Coronary artery (tissue), 2 donors: ENCODE measurements at regions not wholly inside any gene's neighbourhood (a gene's known extent, or its start where the extent isn't known, plus 50 kb on each side); places are given as distances from the start of the nearest gene placed in this dataset.

Source experiments
- DNase-seq: peaks from one replicate; pipeline ENCODE4 v3.0.0-alpha.2; 2017; ENCODE audit warnings: low spot score
- H3K27ac ChIP-seq, 2 donors: fragments of 200-600 bp; sonication (generic); one replicate each; pipeline ENCODE4 v1.5.1; 2016 to 2019
- H3K4me3 ChIP-seq: fragments of 200-600 bp; sonication (generic); 2 replicates; pipeline ENCODE4 v1.5.1; 2016; ENCODE audit warnings: mild to moderate bottlenecking, moderate library complexity
- TF ChIP-seq, protein P1 (sequence below): fragments of 200-600 bp; sonication (generic); IDR thresholded peaks from one replicate; pipeline ENCODE4 v1.5.1; 2019; ENCODE audit warnings: antibody characterized with exemption

DNA sequence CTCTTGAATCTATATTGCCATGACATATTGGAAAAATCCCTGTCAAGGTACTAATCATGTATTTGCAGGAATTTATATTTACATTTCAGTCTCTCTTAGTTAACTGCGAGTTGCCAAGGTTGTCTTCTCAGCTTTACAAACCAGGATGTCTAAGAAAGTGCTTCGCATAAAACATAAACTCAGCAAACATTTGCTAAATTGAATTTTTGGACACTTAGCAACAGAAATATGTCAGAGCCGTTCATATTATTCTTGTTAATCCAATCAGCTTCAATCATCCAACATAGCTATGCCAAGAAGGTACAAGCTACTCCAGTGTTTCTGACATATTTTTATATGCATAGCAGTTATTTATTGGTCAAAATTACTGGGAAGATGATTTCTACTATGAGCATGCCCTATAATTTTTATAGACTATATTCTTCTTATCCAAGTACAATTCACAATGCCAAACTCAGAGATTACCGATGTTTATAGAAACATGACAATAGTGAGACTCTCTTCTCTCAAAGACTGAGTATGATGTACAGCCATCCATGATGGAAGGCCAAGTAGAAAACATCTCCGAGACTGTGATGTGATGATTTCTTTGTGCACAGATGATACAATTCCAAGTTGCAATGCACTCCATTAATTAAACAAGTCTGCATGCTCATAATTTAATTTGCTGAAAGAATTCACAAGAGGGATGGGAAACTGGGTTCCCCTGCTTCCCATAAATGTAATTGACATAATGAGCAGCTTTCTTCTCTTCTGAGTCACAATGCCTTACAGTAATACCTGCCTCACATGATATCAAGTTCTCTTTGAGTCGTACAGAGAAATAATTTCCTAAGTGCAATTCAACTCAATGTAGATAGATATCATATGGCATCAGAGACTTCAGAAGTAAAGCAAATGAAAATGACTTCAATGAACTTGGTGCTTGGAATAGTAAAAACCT, 776.3 kb downstream of the EFNB2 start:
- TF ChIP-seq, protein P1, sequence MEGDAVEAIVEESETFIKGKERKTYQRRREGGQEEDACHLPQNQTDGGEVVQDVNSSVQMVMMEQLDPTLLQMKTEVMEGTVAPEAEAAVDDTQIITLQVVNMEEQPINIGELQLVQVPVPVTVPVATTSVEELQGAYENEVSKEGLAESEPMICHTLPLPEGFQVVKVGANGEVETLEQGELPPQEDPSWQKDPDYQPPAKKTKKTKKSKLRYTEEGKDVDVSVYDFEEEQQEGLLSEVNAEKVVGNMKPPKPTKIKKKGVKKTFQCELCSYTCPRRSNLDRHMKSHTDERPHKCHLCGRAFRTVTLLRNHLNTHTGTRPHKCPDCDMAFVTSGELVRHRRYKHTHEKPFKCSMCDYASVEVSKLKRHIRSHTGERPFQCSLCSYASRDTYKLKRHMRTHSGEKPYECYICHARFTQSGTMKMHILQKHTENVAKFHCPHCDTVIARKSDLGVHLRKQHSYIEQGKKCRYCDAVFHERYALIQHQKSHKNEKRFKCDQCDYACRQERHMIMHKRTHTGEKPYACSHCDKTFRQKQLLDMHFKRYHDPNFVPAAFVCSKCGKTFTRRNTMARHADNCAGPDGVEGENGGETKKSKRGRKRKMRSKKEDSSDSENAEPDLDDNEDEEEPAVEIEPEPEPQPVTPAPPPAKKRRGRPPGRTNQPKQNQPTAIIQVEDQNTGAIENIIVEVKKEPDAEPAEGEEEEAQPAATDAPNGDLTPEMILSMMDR: no peak

DNA sequence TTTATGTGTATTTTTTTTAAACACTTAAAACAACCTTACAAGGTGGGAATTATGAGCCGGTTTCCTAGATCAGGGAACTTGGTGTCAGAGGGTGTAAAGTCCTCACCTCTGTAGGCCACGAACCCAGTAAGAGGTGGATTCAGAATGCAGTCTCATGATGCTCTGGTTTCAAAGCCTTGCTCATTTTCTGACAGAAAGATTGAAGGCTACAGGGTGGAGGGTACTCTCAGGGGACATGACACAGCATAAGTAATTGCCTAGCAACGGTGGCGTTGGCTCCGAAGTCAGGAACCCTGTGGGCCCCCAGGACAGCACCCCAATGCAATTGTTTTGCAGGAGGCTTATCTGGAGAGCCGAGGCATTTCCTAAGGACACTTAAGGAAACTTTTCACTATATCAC, 794.7 kb downstream of the EFNB2 start:
- no peak overlapping the region for H3K27ac ChIP-seq
- H3K4me3 ChIP-seq: no peak overlapping the region
- TF ChIP-seq, protein P1: no peak
- no peak for DNase-seq

More for the DNA sequence above, 776.3 kb downstream of the EFNB2 start:
- Histone ChIP-seq H3K27ac (no peak overlapping the region), H3K4me3 (no peak overlapping the region)
- DNase-seq: no peak

DNA sequence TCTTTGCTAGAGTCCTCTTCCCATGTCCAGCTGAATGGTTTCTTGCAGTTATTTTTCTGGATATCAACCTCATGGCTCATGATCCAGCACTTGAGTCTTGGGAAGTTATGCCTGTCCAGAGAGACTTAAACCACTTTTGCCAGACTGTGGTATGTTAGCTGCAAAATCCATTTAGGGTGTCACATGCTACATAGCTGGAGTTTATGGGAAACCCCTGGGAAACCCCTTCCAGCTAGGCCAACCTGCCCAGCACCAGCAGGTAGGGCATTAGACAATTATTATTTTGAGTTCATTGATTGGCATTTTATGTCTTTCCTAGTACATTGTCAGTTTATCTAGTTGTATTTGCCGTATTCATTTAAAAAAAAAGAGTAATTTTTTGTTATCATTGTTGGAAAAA, 797.8 kb downstream of the EFNB2 start:
- TF ChIP-seq, protein P1: no peak
- H3K27ac ChIP-seq: no peak overlapping the region
- H3K4me3 ChIP-seq: no peak overlapping the region
- DNase-seq: no peak

DNA sequence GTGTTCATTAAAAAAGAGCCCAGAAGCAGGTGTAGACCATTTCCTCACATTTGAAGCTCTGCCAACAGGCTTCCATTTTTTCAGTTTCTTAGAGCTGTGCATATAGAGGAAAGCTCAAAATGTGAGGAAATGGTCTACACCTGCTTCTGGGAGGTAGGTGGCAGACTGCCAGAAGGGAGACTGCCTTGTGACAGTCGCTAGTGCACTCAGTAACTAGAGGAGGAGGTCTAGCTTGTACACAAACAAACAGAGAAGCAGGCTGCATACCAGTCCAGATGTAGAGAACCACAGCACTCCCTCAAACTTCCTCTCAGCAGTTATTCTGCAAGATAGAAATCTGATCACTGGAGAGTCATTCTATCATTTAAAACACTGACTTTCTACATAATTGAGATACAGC, 800.2 kb downstream of the EFNB2 start:
- Histone ChIP-seq H3K4me3 (no peak overlapping the region), H3K27ac (no peak overlapping the region)
- no peak for DNase-seq
- TF ChIP-seq, protein P1: no peak

DNA sequence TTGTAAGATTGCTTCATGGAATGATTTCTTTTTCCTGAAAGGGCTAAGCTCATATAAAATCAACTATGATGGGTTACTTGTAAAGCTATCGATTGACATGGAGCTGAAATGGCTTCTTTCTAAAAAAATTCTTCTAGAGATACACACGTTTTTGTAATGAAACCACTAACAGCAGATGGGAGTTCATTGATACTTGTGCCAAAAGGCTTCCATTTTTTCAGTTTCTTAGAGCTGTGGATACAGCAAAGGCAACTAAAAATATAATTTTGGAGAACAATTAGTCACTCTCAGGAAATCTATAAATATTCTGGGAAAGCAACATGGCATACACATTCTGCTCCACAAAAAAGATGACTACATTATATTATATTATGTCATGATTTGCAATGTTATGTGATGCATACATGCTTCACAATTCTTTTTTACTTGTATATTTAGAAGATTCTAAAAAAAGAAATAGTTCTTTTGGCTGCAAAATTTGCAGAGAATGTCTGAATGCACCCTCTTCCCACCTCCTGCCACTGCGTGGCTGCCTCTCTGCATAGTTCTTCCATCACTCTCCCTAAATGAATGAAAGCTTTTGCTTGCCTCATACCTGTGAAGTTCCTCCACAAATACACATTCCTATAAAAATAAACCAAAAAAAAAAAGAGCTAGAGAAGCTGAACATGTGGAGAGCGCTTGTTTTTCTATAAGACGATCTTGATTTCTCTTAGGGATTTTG, 802.5 kb downstream of the EFNB2 start:
- H3K4me3 ChIP-seq: no peak overlapping the region
- DNase-seq: no peak
- no peak overlapping the region for H3K27ac ChIP-seq
- TF ChIP-seq, protein P1: no peak

DNA sequence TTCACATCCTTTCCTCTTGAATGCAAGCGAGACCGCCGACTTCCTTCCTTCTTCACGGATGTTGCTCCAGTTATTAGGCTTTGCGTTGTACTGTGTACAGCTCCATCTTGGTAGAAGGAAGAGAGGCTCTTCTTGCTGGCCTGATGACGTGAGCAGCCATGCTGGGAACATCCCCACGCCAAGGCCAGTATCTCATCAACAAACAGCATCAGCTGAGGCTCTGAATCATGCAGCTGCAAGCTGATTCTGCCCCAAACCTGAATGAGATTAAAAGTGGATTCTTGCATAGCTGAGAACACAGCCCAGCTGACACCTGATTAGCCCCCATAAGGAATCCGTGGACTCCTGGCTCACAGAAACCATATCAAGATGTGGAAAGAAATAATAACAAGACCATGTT, 809.6 kb downstream of the EFNB2 start:
- TF ChIP-seq, protein P1: no peak
- no peak overlapping the region for H3K4me3 ChIP-seq

More for the DNA sequence above, 809.6 kb downstream of the EFNB2 start:
- DNase-seq: no peak
- H3K27ac ChIP-seq: no peak overlapping the region
